ENCODE measurements at regions not wholly inside any gene's neighbourhood (a gene's known extent, or its start where the extent isn't known, plus 50 kb on each side); places are given as distances from the start of the nearest gene placed in this dataset.

- TF ChIP-seq, protein P1, sequence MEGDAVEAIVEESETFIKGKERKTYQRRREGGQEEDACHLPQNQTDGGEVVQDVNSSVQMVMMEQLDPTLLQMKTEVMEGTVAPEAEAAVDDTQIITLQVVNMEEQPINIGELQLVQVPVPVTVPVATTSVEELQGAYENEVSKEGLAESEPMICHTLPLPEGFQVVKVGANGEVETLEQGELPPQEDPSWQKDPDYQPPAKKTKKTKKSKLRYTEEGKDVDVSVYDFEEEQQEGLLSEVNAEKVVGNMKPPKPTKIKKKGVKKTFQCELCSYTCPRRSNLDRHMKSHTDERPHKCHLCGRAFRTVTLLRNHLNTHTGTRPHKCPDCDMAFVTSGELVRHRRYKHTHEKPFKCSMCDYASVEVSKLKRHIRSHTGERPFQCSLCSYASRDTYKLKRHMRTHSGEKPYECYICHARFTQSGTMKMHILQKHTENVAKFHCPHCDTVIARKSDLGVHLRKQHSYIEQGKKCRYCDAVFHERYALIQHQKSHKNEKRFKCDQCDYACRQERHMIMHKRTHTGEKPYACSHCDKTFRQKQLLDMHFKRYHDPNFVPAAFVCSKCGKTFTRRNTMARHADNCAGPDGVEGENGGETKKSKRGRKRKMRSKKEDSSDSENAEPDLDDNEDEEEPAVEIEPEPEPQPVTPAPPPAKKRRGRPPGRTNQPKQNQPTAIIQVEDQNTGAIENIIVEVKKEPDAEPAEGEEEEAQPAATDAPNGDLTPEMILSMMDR (IDR thresholded peaks at IDR 0.05; ENCODE audit: low read depth, low read length, missing control alignments): no peak
- in situ Hi-C loops (cut with HindIII; ENCODE audit: low sequenced_read_pairs): no loop called here
- no peak for DNase-seq (ENCODE audit: low read depth)
- H3K4me3 ChIP-seq (ENCODE audit: low read depth, low read length): no peak overlapping the region
Observed at GRCh38 chr2:10232096-10232815, 70.4 kb upstream of the HPCAL1 start.

- in situ Hi-C loops (cut with HindIII; ENCODE audit: low sequenced_read_pairs): no loop called here
- DNase-seq (ENCODE audit: low read depth): no peak
- no peak overlapping the region for H3K4me3 ChIP-seq (ENCODE audit: low read depth, low read length)
- TF ChIP-seq, protein P1 (IDR thresholded peaks at IDR 0.05; ENCODE audit: low read depth, low read length, missing control alignments): no peak
Observed at GRCh38 chr2:10233131-10234012, 69.3 kb upstream of the HPCAL1 start.

DNA sequence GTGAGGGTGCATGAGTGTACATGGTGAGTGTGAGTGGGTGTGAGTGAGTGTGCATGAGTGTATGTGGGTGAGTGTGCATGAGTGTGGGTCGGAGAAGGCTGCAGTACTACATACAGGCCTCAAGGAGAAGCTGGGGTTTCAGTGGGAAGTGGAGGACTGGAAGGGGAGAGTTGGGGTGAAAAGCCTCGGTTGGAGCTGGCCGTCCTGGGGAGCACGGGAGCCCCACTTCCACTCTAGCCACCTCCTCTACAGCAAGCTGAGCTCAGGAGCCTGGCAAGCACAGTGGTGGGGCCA, 68.7 kb upstream of the HPCAL1 start:
- no peak overlapping the region for H3K4me3 ChIP-seq (ENCODE audit: low read depth, low read length)
- in situ Hi-C loops (cut with HindIII; ENCODE audit: low sequenced_read_pairs): no loop called here
- TF ChIP-seq, protein P1 (IDR thresholded peaks at IDR 0.05; ENCODE audit: low read depth, low read length, missing control alignments): no peak
- no peak for DNase-seq (ENCODE audit: low read depth)

DNA sequence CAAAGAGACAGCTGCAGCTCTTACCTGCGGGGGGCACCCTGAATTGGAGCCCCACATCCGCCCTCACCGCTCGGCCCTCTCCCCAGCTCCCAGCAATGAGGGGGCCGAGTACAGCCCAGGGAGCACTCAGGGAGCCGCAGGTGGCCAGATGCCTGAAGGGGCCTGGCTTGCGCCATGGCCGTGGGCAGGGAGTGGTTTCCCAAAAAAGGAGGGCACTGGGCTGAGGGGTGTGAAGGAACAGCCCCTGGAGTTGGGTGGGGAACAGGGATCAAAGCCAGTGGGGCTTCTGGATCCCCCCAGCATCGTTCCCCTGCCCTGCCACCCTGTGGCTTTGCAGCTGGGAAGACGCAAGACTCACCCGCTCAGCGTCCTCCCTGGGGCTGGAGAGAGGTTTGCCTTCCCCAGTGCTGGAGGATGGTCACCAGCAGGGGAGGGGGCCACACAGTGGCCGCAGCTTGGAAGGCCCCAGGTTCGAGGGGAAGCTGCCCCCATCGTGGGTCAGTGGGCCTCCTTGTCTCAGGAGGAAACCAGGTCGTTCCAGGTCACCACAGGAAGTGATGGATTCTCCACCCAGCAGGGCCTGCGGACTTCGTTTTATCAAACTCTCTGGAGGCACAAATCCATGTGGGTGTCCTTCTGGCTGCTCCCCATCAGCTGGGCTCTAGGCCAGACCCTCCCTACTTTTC, 68.2 kb upstream of the HPCAL1 start:
- no peak for DNase-seq (ENCODE audit: low read depth)
- H3K4me3 ChIP-seq (ENCODE audit: low read depth, low read length): no peak overlapping the region
- in situ Hi-C loops (cut with HindIII; ENCODE audit: low sequenced_read_pairs): no loop called here
- TF ChIP-seq, protein P1 (IDR thresholded peaks at IDR 0.05; ENCODE audit: low read depth, low read length, missing control alignments): no peak

DNA sequence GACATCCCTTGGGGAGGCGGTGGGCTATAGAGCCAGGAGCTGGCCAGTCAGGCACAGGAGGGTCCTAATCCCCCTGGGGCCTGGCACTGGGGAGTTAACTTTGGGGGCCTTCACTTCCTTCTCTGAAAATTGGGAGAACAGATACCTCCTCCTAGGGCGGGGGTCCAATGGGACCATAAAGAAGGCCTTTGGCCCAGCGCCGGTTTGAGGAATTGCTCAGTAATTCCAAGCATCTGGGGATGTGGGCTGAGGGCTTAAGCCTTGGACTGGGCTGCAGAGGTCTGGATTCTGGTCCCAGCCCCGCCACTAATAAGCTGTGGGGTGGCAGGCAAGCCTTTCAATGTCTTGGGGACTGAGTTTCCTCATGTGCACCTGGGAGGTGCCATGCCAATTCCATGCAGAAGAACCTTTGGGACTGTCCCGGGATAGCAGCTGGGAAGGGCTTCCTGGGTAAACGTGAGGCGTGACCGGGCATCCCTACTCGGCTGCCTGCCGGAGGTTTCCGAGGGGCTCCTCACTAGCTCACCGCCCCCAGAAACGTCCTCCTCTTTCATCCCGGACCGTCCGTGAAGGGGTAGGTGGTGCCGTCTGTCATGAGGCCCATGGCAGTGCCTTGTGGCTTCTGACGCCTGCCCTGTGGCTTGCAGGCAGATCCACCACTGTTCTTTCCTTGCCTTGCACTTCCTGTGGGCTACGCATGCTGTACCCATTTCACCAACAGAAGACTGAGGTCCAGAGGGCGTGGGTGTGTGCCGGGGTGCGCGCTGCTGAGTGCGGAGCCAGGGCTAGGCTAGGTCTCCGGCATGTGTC, 67.4 kb upstream of the HPCAL1 start:
- in situ Hi-C loops (cut with HindIII; ENCODE audit: low sequenced_read_pairs): no loop called here
- TF ChIP-seq, protein P1 (IDR thresholded peaks at IDR 0.05; ENCODE audit: low read depth, low read length, missing control alignments): no peak
- DNase-seq (ENCODE audit: low read depth): no peak
- no peak overlapping the region for H3K4me3 ChIP-seq (ENCODE audit: low read depth, low read length)
